IMR-90 (cell line): ENCODE measurements at regions not wholly inside any gene's neighbourhood (a gene's known extent, or its start where the extent isn't known, plus 50 kb on each side); places are given as distances from the start of the nearest gene placed in this dataset.

ENCODE experiments used
- ATAC-seq: fragments of 200-7000 bp; cut with Tn5 transposase; 2 replicates; pipeline ENCODE4 v1.9.1; 2020; ENCODE audit warnings: low read depth, mild to moderate bottlenecking, moderate library complexity
- BruUV-seq: library from RNA; stranded (reverse); fragments of 400-500 nt; replicated peaks from 2 replicates; lab custom pipeline; 2021; lab: Mats Ljungman, UMichigan
- CTCF ChIA-PET: fragments of 300-600 bp; formaldehyde crosslinking; extraction: SDS; loops from one replicate; lab custom pipeline; 2021; ENCODE audit warnings: antibody characterized with exemption; lab: Yijun Ruan, JAX
- POLR2A ChIA-PET: fragments of 300-600 bp; sonication (Branson Sonifier 250); formaldehyde crosslinking; loops from one replicate; lab custom pipeline; 2022; ENCODE audit warnings: antibody characterized with exemption; ENCODE audit not compliant: unreplicated experiment; lab: Charles Lee
- DNase-seq: peaks from one replicate; pipeline ENCODE4 v3.0.0; 2013
- H2AFZ ChIP-seq: replicated peaks from 2 replicates; pipeline ENCODE3; 2013; ENCODE audit warnings: low read length, mild to moderate bottlenecking; ENCODE audit not compliant: poor library complexity
- H2AK5ac ChIP-seq: 2 replicates; pipeline ENCODE4 v1.6.1; 2013; ENCODE audit warnings: low read depth, low read length, inconsistent platforms
- H2AK9ac ChIP-seq: replicated peaks from 2 replicates; pipeline ENCODE3; 2013; ENCODE audit warnings: mild to moderate bottlenecking, low read depth, low read length, moderate library complexity; ENCODE audit not compliant: poor library complexity
- H2BK120ac ChIP-seq: 2 replicates; pipeline ENCODE4 v1.6.1; 2013; ENCODE audit warnings: low read depth, low read length, inconsistent platforms
- H2BK15ac ChIP-seq: 3 replicates; pipeline ENCODE4 v1.6.1; 2013; ENCODE audit warnings: low read depth, low read length, inconsistent platforms
- H2BK20ac ChIP-seq: 2 replicates; pipeline ENCODE4 v1.6.1; 2013; ENCODE audit warnings: low read depth, mild to moderate bottlenecking, inconsistent platforms, low read length, moderate library complexity
- H2BK5ac ChIP-seq: 2 replicates; pipeline ENCODE4 v1.6.1; 2013; ENCODE audit warnings: mild to moderate bottlenecking, low read depth, low read length, inconsistent platforms; ENCODE audit not compliant: poor library complexity, severe bottlenecking
- H3K14ac ChIP-seq: replicated peaks from 2 replicates; pipeline ENCODE4 v1.6.1; 2013; ENCODE audit warnings: low read depth, low read length, inconsistent platforms
- H3K18ac ChIP-seq: 2 replicates; pipeline ENCODE4 v1.6.1; 2013; ENCODE audit warnings: low read depth, low read length, control low read depth
- H3K23ac ChIP-seq: 2 replicates; pipeline ENCODE4 v1.6.1; 2013; ENCODE audit warnings: low read depth, low read length, inconsistent platforms
- H3K27ac ChIP-seq: 2 replicates; pipeline ENCODE4 v1.5.1; 2013; ENCODE audit warnings: mild to moderate bottlenecking, control low read depth, low read length; ENCODE audit not compliant: insufficient read depth
- H3K27me3 ChIP-seq: 2 replicates; pipeline ENCODE4 v1.6.1; 2013; ENCODE audit warnings: low read length; ENCODE audit not compliant: control insufficient read depth, insufficient read depth
- H3K36me3 ChIP-seq: 2 replicates; pipeline ENCODE4 v1.6.1; 2013; ENCODE audit warnings: low read length, mixed read lengths; ENCODE audit not compliant: control insufficient read depth, insufficient read depth
- H3K4ac ChIP-seq: 2 replicates; pipeline ENCODE4 v1.6.1; 2013; ENCODE audit warnings: low read depth, low read length, inconsistent platforms
- H3K4me1 ChIP-seq: 2 replicates; pipeline ENCODE4 v1.6.1; 2013; ENCODE audit warnings: low read length, mixed read lengths; ENCODE audit not compliant: control insufficient read depth, insufficient read depth
- H3K4me2 ChIP-seq: 2 replicates; pipeline ENCODE4 v1.6.1; 2013; ENCODE audit warnings: low read depth, mild to moderate bottlenecking, control low read depth, low read length, moderate library complexity
- H3K4me3 ChIP-seq: 2 replicates; pipeline ENCODE4 v1.5.1; 2013; ENCODE audit warnings: low read depth, mild to moderate bottlenecking, control low read depth, low read length, moderate library complexity; ENCODE audit not compliant: insufficient read depth
- H3K56ac ChIP-seq: 2 replicates; pipeline ENCODE4 v1.6.1; 2013; ENCODE audit warnings: low read length, inconsistent platforms; ENCODE audit not compliant: insufficient read depth; ENCODE audit errors: extremely low read depth
- H3K79me1 ChIP-seq, 2 experiments: 2 replicates each; pipeline ENCODE4 v1.6.1; 2013; ENCODE audit warnings: low read length in 2 of 2, inconsistent platforms in 1 of 2, low read depth in 1 of 2
- H3K9ac ChIP-seq: 2 replicates; pipeline ENCODE4 v1.6.1; 2013; ENCODE audit warnings: low read depth, low read length, control low read depth
- H3K9me1 ChIP-seq: 2 replicates; pipeline ENCODE4 v1.6.1; 2013; ENCODE audit warnings: low read length, inconsistent platforms; ENCODE audit not compliant: insufficient read depth
- H3K9me3 ChIP-seq: 2 replicates; pipeline ENCODE4 v1.6.1; 2013; ENCODE audit warnings: low read length; ENCODE audit not compliant: control insufficient read depth, insufficient read depth
- H4K20me1 ChIP-seq: 2 replicates; pipeline ENCODE4 v1.6.1; 2013; ENCODE audit warnings: low read length, inconsistent platforms; ENCODE audit not compliant: insufficient read depth
- H4K5ac ChIP-seq: 2 replicates; pipeline ENCODE4 v1.6.1; 2013; ENCODE audit warnings: mild to moderate bottlenecking, low read depth, low read length, control low read depth
- H4K8ac ChIP-seq, 2 experiments: 2 replicates each; pipeline ENCODE4 v1.6.1; 2013; ENCODE audit warnings: low read depth in 2 of 2, low read length in 2 of 2, control low read depth in 1 of 2, inconsistent platforms in 1 of 2
- H4K91ac ChIP-seq: 2 replicates; pipeline ENCODE4 v1.6.1; 2013; ENCODE audit warnings: low read depth, low read length, inconsistent platforms; ENCODE audit not compliant: insufficient read depth
- CEBPB ChIP-seq: IDR thresholded peaks from 2 replicates; pipeline ENCODE4 v1.6.1; 2012; ENCODE audit warnings: low read depth, low read length, improper control_type of control experiment
- ELK1 ChIP-seq: fragments of 150-350 bp; IDR thresholded peaks from 2 replicates; pipeline ENCODE4 v1.6.1; 2016; ENCODE audit warnings: low read depth, mild to moderate bottlenecking, low read length, moderate library complexity, borderline replicate concordance
- WGBS, 2 experiments: methylation state at CpG; one replicate each; pipeline versions ENCODE4 v1.1.5 to v1.1.7; 2013; ENCODE audit warnings: missing lambda C conversion rate in 2 of 2; ENCODE audit not compliant: insufficient read length in 1 of 2; ENCODE audit errors: extremely low coverage in 2 of 2; 5-methylcytosine and 5-hydroxymethylcytosine counted together
- dilution Hi-C: fragments of 300-500 bp; cut with HindIII; formaldehyde crosslinking; loops from one replicate; pipeline ENCODE4 v1.14.3; 2018; ENCODE audit warnings: low sequenced_read_pairs; ENCODE audit not compliant: unreplicated experiment
- in situ Hi-C: fragments of 300-500 bp; cut with MboI; formaldehyde crosslinking; loops from 3 replicates; pipeline ENCODE4 v1.14.3; 2019; ENCODE audit warnings: low sequenced_read_pairs, inconsistent platforms, mixed read lengths
- intact Hi-C: fragments of 100-400 bp; cut with micrococcal nuclease; formaldehyde crosslinking; loops from 2 replicates; pipeline ENCODE4 v1.10.0; 2022

GRCh38 chr2:190123956-190124355, 61.4 kb upstream of the MSTN start:
- Histone ChIP-seq H2BK15ac (no peak overlapping the region), H4K5ac (no peak overlapping the region), H4K20me1 (no peaks in the 10 kb centered on the region), H3K36me3 (no peaks in the 10 kb centered on the region), H3K56ac (no peak overlapping the region), H3K27ac (no peak overlapping the region), H3K27me3 (no peaks in the 10 kb centered on the region), H4K8ac (no peak overlapping the region), H2AK5ac (no peak overlapping the region), H3K4ac (no peak overlapping the region), H2AFZ (peak overlapping the region; percentile 52), H3K9me3 (no peaks in the 10 kb centered on the region), H3K23ac (no peak overlapping the region), H3K18ac (no peak overlapping the region), H2AK9ac (no peak overlapping the region), H3K9ac (no peak overlapping the region), H4K91ac (no peak overlapping the region), H3K4me2 (no peak overlapping the region), H3K14ac (no peak overlapping the region), H2BK120ac (no peak overlapping the region), H2BK20ac (no peak overlapping the region), H3K4me1 (peaks cover 4% of the 10 kb centered on the region), H2BK5ac (no peak overlapping the region), H3K79me1 (no peaks in the 10 kb centered on the region), H3K9me1 (no peaks in the 10 kb centered on the region), H3K4me3 (no peak overlapping the region)
- CTCF ChIA-PET: no interaction called here
- POLR2A ChIA-PET: no interaction called here
- BruUV-seq: no TSS peak
- dilution Hi-C loops (no loop called here), in situ Hi-C loops (no loop called here), intact Hi-C loops (no loop called here)
- ATAC-seq (peak; percentile 24; the same call in 1 of the 2 replicates), DNase-seq (peak; percentile 83)
- TF ChIP-seq CEBPB: 0 out of 2 replicates have a peak, but pooled peaks have one; percentile 45
- no peak for TF ChIP-seq ELK1
- WGBS, 2 experiments: no CpG with 5 or more reads among the region's 2 CpGs
